Loucy (cell line): ENCODE measurements at regions not wholly inside any gene's neighbourhood (a gene's known extent, or its start where the extent isn't known, plus 50 kb on each side); places are given as distances from the start of the nearest gene placed in this dataset.

Source experiments
- H2AFZ ChIP-seq: fragments of 200-600 bp; sonication (generic); 2 replicates; pipeline ENCODE4 v1.6.0; 2016; ENCODE audit warnings: antibody characterized with exemption, mild to moderate bottlenecking, low read length, moderate library complexity
- H3F3A ChIP-seq: fragments of 200-600 bp; 2 replicates; pipeline ENCODE4 v1.6.0; 2016; ENCODE audit warnings: antibody characterized with exemption, low read depth, mild to moderate bottlenecking
- H3K27me3 ChIP-seq: fragments of 200-600 bp; sonication (generic); 2 replicates; pipeline ENCODE4 v1.6.1; 2014; ENCODE audit warnings: low read length, mild to moderate bottlenecking; ENCODE audit not compliant: insufficient read depth, poor library complexity, severe bottlenecking
- H3K36me3 ChIP-seq: fragments of 200-600 bp; sonication (generic); 2 replicates; pipeline ENCODE4 v1.6.1; 2016; ENCODE audit warnings: low read length; ENCODE audit not compliant: insufficient read depth
- H3K4me1 ChIP-seq: fragments of 200-600 bp; sonication (generic); 2 replicates; pipeline ENCODE4 v1.5.1; 2014; ENCODE audit warnings: low read length, mild to moderate bottlenecking; ENCODE audit not compliant: insufficient read depth, poor library complexity, severe bottlenecking
- H3K4me2 ChIP-seq: fragments of 200-600 bp; sonication (generic); 2 replicates; pipeline ENCODE4 v1.6.0; 2014; ENCODE audit warnings: antibody characterized with exemption, low read length, low read depth, mild to moderate bottlenecking; ENCODE audit not compliant: poor library complexity, severe bottlenecking
- H3K4me3 ChIP-seq: fragments of 200-600 bp; sonication (generic); 2 replicates; pipeline ENCODE4 v1.5.1; 2014; ENCODE audit warnings: low read length, mild to moderate bottlenecking, mixed read lengths; ENCODE audit not compliant: poor library complexity, severe bottlenecking
- H3K79me2 ChIP-seq: fragments of 200-600 bp; sonication (generic); 2 replicates; pipeline ENCODE4 v1.6.1; 2014; ENCODE audit warnings: low read length; ENCODE audit not compliant: insufficient read depth
- H3K9ac ChIP-seq: fragments of 200-600 bp; sonication (generic); 2 replicates; pipeline ENCODE4 v1.6.0; 2014; ENCODE audit warnings: mild to moderate bottlenecking, low read depth, low read length, moderate library complexity; ENCODE audit not compliant: poor library complexity, severe bottlenecking
- H3K9me2 ChIP-seq: fragments of 200-600 bp; sonication (generic); replicated peaks from 2 replicates; pipeline ENCODE4 v1.6.1; 2016; ENCODE audit warnings: low read depth, low read length, mixed read lengths
- H3K9me3 ChIP-seq: fragments of 200-600 bp; sonication (generic); 2 replicates; pipeline ENCODE4 v1.6.1; 2014; ENCODE audit warnings: mild to moderate bottlenecking, antibody characterized with exemption, low read length, low read depth; ENCODE audit not compliant: insufficient read depth
- H4K20me1 ChIP-seq: fragments of 200-600 bp; sonication (generic); 2 replicates; pipeline ENCODE4 v1.6.0; 2014; ENCODE audit warnings: antibody characterized with exemption, low read length, mild to moderate bottlenecking; ENCODE audit not compliant: insufficient read depth, poor library complexity, severe bottlenecking
- EZH2phosphoT487 ChIP-seq: fragments of 200-600 bp; IDR thresholded peaks from 2 replicates; pipeline ENCODE4 v1.6.1; 2018; ENCODE audit warnings: antibody characterized with exemption, mild to moderate bottlenecking, moderate library complexity, borderline replicate concordance
- TF ChIP-seq, protein P1 (sequence below): fragments of 200-600 bp; sonication (generic); conservative IDR thresholded peaks from 2 replicates; pipeline ENCODE4 v1.5.1; 2014; ENCODE audit warnings: mild to moderate bottlenecking, antibody characterized with exemption, low read length

DNA sequence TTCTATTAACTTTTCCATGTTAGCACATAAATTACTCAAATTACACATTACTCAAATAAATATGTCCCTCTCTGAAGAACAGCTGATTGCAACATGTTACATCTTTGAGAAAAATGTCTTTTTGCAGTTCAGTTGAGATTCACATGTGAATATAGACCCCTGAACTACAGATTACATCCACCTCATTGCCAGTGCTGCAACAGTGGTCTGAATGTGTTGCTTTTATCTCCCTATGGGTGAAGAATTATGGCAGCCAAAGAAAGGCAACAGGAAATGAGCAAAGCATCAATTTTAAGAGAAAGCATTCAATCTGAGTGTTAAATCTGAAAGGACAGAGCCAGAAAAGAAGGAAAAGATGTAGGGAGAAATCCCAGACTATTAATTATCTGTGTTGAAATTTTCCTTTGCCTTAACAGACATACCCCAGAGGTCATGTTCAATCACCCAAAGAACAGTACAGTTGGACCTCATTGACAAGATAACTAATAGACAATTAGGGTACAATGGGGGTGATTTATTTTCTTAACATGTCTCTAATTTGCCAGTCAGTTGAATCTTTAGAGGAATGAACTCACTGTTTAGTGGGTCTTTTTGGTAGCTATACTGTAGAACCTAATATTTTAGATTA is 620.2 kb downstream of the CPS1 start:
- Histone ChIP-seq H3K4me3 (no peak overlapping the region), H3K4me2 (no peak overlapping the region), H3K9ac (no peak overlapping the region), H3K36me3 (no peaks in the 10 kb centered on the region), H3K9me2 (no peaks in the 10 kb centered on the region), H3K27me3 (no peaks in the 10 kb centered on the region), H2AFZ (no peak overlapping the region), H3K4me1 (no peaks in the 10 kb centered on the region), H3K9me3 (no peaks in the 10 kb centered on the region), H3K79me2 (no peaks in the 10 kb centered on the region), H4K20me1 (no peaks in the 10 kb centered on the region), H3F3A (no peaks in the 10 kb centered on the region)
- no peak for TF ChIP-seq EZH2phosphoT487
- TF ChIP-seq, protein P1, sequence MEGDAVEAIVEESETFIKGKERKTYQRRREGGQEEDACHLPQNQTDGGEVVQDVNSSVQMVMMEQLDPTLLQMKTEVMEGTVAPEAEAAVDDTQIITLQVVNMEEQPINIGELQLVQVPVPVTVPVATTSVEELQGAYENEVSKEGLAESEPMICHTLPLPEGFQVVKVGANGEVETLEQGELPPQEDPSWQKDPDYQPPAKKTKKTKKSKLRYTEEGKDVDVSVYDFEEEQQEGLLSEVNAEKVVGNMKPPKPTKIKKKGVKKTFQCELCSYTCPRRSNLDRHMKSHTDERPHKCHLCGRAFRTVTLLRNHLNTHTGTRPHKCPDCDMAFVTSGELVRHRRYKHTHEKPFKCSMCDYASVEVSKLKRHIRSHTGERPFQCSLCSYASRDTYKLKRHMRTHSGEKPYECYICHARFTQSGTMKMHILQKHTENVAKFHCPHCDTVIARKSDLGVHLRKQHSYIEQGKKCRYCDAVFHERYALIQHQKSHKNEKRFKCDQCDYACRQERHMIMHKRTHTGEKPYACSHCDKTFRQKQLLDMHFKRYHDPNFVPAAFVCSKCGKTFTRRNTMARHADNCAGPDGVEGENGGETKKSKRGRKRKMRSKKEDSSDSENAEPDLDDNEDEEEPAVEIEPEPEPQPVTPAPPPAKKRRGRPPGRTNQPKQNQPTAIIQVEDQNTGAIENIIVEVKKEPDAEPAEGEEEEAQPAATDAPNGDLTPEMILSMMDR = no peak

DNA sequence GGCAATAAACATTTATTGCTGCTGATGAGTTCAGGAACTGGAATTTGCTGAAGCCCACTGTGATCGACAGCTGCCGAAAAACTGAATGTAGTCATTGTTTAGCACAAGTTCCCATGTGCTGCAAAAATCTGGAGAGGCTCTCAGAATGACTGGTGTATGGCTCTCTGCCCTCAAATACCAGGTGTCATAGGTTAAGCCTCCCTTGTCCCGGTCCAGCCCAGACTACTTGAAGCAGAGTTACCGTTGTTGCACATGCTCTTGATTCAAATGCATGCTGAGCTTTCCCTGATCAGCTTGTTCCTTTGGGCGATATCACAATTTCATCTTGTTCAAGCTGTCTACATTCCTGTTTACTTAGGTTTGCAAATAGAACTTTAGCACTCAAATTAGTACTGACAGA is 625.2 kb downstream of the CPS1 start:
- H3K9me3 ChIP-seq = no peaks in the 10 kb centered on the region
- no peak overlapping the region for H3K4me2 ChIP-seq
- no peaks in the 10 kb centered on the region for H3F3A ChIP-seq
- H2AFZ ChIP-seq = no peak overlapping the region
- no peaks in the 10 kb centered on the region for H3K36me3 ChIP-seq
- H3K9ac ChIP-seq = no peak overlapping the region
- H3K4me3 ChIP-seq = no peak overlapping the region
- no peaks in the 10 kb centered on the region for H4K20me1 ChIP-seq
- no peaks in the 10 kb centered on the region for H3K27me3 ChIP-seq
- H3K9me2 ChIP-seq = no peaks in the 10 kb centered on the region
- H3K4me1 ChIP-seq = no peaks in the 10 kb centered on the region
- H3K79me2 ChIP-seq = no peaks in the 10 kb centered on the region
- TF ChIP-seq, protein P1 = no peak
- TF ChIP-seq EZH2phosphoT487 = no peak

DNA sequence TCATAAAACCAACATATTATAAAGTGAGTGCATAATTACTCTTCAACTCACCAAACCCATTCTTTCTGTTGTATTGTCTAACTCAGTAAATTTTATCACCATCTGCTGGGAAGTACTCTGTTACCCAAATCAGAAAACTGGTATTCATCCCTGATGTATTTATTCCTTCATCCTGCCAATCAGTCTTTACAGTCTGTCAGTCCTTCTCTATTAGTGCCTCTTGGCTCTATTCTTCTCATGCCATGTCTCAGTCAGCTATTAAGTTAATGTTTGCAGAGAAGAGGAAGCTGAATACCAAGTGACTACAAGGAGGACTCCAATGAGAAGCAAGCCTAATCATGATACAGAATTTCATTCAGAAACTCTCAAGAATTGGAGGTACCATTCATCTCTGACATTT is 631.2 kb downstream of the CPS1 start:
- no peaks in the 10 kb centered on the region for H3K79me2 ChIP-seq
- no peaks in the 10 kb centered on the region for H4K20me1 ChIP-seq
- no peaks in the 10 kb centered on the region for H3K27me3 ChIP-seq
- no peaks in the 10 kb centered on the region for H3F3A ChIP-seq
- H3K4me3 ChIP-seq = no peak overlapping the region
- H3K4me2 ChIP-seq = no peak overlapping the region
- no peaks in the 10 kb centered on the region for H3K36me3 ChIP-seq
- H3K9me3 ChIP-seq = no peaks in the 10 kb centered on the region
- H3K9ac ChIP-seq = no peak overlapping the region
- no peak overlapping the region for H2AFZ ChIP-seq
- H3K4me1 ChIP-seq = no peaks in the 10 kb centered on the region
- H3K9me2 ChIP-seq = no peaks in the 10 kb centered on the region
- no peak for TF ChIP-seq EZH2phosphoT487
- TF ChIP-seq, protein P1 = no peak
